ENCODE measurements at regions not wholly inside any gene's neighbourhood (a gene's known extent, or its start where the extent isn't known, plus 50 kb on each side); places are given as distances from the start of the nearest gene placed in this dataset.
"Not testable (repeated sequence)": the region's sequence is repeated elsewhere in the genome, so short reads cannot be mapped to it uniquely, and the experiment has no call there.

DNA sequence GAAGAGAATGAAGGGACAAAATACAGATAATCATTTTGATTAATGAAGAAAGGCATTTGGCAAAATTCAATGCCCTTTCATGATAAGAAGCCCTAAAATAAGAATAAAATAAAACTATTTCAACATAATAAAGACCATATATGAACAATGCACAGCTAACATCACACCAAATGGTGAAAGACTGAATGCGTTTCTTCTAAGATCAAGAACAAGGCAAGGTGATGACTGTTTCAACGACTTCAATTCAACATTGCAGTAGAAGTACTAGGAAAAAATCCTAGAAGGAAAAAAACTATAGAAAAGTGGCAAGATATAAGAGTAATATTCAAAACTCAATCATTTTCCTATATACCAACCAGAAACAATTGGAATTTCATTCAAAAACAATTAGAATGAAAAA lies 280.1 kb upstream of the GRM7 start:
- no peak for DNase-seq (ENCODE audit: low read depth)

GRCh38 chr3:6585360-6585759 lies 275.6 kb upstream of the GRM7 start:
- no peak for DNase-seq (ENCODE audit: low read depth)

DNA sequence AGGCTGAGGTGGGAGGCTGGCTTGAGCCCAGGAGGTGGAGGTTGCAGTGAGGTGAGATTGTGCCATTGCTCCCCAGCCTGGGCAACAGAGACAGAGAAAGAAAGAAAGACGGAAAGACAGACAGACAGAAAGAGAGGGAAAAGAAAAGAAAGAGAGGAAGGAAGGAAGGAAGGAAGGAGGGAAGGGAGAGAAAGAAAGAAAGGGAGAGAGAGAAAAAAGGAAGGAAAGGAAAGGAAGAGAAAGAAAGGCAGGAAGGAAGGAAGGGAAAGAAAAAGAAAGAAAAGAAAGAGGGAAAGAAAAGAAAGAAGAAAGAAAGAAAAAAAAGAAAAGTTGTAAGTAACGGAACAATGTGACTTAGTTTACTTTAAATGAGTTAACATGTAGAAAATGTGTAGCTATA lies 260.7 kb upstream of the GRM7 start:
- no peak for DNase-seq (ENCODE audit: low read depth)

GRCh38 chr3:6601374-6601773 lies 259.5 kb upstream of the GRM7 start:
- no peak for DNase-seq (ENCODE audit: low read depth)

GRCh38 chr3:6602329-6602728 lies 258.6 kb upstream of the GRM7 start:
- DNase-seq (ENCODE audit: low read depth), result no peak

DNA sequence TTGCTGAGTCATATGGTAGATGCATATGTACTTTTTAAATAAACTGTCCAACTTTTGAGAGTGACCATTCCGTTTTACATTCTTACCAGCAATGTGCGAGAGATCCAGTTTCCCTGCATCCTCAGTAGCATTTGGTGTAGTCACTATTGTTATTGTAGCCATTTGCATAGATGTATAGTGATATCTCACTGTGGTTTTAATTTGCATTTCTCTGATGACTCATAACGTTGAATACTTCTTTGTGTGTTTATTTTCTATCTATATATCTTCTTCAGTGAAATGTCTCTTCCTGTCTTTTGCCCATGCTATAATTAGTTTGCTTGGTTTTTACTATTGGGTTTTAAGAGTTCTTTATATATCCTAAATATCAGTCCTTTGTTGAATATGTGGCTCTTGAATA lies 255.7 kb upstream of the GRM7 start:
- DNase-seq (ENCODE audit: low read depth), result no peak

DNA sequence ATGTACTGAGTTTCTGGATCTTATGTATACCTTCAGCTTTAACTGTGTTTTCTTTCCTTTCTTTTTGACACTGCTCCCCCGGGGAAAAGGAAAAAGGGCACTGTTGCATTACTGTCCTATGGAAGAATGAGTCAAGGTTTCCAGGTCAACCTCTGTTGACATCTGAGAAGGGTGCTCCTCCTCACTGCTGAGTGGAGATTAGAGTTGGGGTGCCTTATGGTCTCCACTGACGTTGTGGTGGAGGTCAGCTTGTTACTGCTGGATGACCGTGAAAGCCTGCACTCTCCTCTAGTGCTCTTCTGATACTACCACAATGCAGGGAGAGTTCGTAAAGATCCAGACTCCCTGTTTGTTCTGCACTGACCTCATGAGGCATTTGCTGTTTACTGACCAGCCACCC lies 252.1 kb upstream of the GRM7 start:
- no peak for DNase-seq (ENCODE audit: low read depth)

GRCh38 chr3:6612034-6612616 lies 248.8 kb upstream of the GRM7 start:
- DNase-seq (ENCODE audit: low read depth), result no peak

- no peak for DNase-seq (ENCODE audit: low read depth)
These were observed 238.7 kb upstream of the GRM7 start for GRCh38 chr3:6622260-6622659.

DNA sequence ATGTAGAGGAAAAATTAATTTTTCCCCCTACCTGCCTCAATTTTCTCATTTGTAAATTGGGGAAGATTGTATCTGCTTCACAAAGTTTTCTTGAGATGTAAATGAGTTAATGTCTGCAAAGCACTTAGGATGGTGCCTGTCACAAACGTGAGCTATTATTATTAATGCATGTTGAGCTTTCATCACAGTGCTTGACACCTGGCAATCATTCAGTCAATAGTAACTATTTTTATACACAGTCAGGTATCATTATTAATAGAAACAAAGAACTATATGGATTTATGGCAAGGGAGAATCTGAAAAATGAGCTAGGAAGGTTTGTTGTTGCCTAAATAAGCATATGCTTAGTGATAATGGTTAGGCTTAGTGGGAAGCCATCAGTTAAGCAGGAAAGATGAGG lies 238.2 kb upstream of the GRM7 start:
- DNase-seq (ENCODE audit: low read depth), result no peak

- no peak for DNase-seq (ENCODE audit: low read depth)
These were observed 229.5 kb upstream of the GRM7 start for GRCh38 chr3:6631376-6631775.

DNA sequence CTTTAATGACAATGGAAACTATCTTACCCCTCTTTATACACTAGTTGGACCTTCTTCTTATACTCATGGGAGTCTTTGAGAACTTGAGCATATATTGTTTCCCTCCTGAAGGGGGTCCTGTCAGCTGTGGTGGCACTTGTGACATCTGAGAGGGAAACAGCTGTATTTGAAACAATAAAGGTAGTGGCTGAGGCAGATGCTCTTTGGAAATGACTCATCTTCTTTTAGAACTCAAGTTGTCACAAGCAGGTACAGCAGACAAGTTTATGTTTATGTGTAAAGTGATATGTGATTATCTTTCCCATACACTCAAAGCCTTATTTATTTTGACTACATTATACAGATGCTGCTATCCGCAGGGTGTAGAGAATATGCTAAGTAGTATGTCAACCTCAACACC lies 220.0 kb upstream of the GRM7 start:
- DNase-seq (ENCODE audit: low read depth), result no peak

GRCh38 chr3:6644070-6644929 lies 216.6 kb upstream of the GRM7 start:
- DNase-seq (ENCODE audit: low read depth), result no peak

DNA sequence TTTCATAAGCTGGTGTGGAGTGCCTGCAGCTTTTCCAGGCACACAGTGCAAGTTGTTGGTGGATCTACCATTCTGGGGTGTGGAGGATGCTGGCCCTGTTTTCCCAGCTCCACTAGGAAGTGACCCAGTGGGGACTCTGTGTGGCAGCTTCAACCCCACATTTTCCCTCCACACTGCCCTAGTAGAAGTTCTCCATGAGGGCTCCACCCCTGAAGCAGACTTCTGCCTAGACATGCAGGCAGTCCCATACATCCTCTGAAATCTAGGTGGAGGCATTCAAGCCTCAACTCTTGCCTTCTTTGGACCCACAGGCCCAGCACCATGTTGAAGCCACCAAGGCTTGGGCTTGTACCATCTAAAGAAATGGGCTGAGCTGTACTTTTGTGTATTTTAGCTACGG lies 206.2 kb upstream of the GRM7 start:
- no peak for DNase-seq (ENCODE audit: low read depth)

DNA sequence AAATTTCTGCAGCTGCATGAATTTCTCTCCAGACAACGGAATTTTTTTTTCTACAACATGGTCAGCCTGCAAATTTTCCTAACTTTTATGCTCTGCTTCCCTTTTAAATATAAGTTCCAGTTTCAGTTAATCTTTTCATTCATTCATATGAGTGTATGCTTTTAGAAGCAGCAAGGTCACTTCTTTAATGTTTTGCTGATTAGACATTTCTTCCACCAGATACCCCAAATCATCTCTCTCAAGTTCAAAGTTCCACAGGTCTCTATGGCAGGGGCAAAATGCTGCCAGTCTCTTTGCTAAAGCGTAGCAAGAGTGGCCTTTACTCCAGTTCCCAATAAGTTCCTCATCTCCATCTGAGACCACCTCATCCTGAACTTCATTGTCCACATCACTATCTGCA lies 205.6 kb upstream of the GRM7 start:
- DNase-seq (ENCODE audit: low read depth), result no peak

- DNase-seq (ENCODE audit: low read depth), result no peak
These were observed 203.3 kb upstream of the GRM7 start for GRCh38 chr3:6657591-6657990.

DNA sequence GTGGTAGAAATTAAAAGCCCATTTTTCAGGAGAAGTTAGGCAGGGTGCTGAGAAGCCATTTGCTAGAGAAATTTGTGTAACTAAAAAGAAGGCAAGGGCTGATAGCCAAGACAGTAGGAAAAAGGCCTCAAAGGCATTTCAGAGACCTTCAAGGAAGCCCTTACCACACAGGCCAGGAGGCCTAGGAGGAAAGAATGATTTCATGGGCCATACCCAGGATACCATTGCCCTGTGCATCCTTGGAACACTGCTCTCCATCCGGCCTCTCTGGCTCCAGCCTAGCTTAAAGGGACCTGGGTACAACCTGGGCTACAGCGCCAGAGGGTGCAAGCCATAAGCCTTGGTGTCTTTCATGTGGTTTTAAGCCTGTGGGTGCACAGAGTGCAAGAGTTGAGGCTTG lies 193.6 kb upstream of the GRM7 start:
- DNase-seq (ENCODE audit: low read depth), result no peak

DNA sequence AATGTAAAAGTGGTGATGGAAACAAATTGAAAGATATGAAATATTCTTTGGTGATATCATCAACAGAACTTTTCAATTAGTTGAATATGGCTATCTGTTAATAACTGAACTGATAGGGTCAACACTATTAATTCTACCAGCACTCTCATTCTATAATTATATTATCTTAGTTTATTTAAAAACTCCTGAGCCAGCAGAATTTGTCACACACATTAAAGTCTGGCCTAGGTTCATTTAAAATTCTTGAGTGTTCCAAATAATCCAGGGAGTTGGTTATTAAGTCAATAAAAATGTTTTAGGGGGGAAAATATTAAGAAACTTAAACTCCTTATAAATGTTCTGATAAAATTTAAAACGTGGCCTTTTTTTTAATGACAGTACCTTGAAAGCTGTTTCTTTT lies 189.6 kb upstream of the GRM7 start:
- DNase-seq (ENCODE audit: low read depth), result no peak

DNA sequence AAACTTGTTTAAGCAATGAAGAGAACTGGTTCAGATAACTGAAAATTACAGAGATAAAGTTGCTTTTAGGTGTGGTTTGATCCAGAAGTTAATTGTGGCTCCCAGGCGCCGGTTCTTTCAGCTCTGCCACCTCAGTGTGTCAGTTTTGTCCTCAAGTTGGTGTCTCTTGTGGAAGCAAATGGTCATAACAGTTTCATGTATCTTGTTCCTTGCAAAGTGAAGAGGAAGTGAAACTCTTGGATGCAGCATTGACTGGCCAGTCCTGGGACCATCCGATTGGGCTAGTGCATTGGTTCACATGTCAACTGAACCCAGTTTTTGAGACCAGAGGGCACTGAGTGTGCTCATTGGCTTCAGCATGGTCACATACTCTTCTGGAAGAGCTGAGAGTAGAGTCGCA lies 181.4 kb upstream of the GRM7 start:
- no peak for DNase-seq (ENCODE audit: low read depth)

- no peak for DNase-seq (ENCODE audit: low read depth)
These were observed 180.7 kb upstream of the GRM7 start for GRCh38 chr3:6680119-6680806.

- no peak for DNase-seq (ENCODE audit: low read depth)
These were observed 163.6 kb upstream of the GRM7 start for GRCh38 chr3:6697285-6697684.

DNA sequence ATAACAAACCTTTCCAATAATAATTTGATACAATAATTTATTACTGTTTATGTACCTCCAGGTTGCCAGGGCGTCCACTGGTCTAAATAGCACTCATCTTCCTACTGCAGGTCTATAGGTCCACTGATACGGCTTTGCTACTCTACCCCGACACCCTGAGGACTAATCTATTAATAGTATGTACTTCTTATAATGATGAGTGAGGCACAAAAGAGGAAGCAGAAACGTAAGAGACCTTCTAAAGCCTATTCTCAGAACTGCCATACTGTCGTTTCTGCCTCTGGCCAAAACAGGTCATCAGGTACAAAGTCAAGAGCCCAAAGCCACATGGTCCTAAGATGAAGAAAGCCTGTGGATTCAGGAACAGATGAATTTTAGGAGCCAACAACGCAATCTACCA lies 163.2 kb upstream of the GRM7 start:
- no peak for DNase-seq (ENCODE audit: low read depth)

DNA sequence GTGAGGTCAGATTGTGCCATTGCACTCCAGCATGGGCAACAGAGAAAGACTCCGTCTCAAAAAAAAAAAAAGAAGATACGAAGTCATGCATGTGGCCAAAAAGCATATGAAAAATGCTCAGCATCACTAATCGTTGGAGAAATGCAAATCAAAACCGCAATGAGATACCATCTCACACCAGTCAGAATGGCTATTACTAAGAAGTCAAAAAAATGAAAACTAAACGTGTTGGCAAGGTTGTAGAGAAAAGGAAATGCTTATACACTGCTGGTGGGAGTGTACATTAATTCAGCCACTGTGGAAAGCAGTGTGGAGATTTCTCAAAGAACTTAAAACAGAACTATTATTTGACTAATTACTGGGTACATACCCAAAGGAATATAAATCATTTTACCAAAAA lies 156.1 kb upstream of the GRM7 start:
- DNase-seq (ENCODE audit: low read depth), result not testable (repeated sequence)

Measured in amniotic epithelial cell (primary cell).